ENCODE measurements at regions not wholly inside any gene's neighbourhood (a gene's known extent, or its start where the extent isn't known, plus 50 kb on each side); places are given as distances from the start of the nearest gene placed in this dataset.

- peak; percentile 82 for FAIRE-seq
- peak; percentile 58 for DNase-seq (ENCODE audit: low spot score)
These were observed 193.3 kb upstream of the AGAP1 start for GRCh38 chr2:235300368-235301201.

- FAIRE-seq: no peak
- no peak for DNase-seq (ENCODE audit: low spot score)
These were observed 192.4 kb upstream of the AGAP1 start for GRCh38 chr2:235301202-235302076.

DNA sequence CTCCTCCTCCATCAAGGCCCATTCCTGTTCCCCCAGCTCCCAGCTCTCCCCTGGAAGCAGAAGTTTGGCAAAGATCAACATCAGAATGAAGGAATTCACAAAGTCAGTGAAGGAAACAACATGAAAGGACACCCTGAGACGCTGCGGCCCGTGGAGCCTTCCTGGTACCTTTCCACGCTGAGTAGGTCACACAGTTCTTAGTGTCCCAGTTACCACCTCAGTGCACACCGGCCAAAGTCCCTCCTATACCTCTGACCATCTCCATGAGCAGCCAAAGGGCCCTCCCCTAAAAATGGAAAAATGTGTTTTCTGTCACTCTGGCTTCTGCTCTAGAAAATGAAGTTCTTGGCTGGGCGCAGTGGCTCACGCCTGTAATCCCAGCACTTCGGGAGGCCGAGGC is 191.6 kb upstream of the AGAP1 start:
- no peak for FAIRE-seq
- no peak for DNase-seq (ENCODE audit: low spot score)

- DNase-seq (ENCODE audit: low spot score) (no peak), FAIRE-seq (no peak)
These were observed 190.1 kb upstream of the AGAP1 start for GRCh38 chr2:235303499-235304291.

DNA sequence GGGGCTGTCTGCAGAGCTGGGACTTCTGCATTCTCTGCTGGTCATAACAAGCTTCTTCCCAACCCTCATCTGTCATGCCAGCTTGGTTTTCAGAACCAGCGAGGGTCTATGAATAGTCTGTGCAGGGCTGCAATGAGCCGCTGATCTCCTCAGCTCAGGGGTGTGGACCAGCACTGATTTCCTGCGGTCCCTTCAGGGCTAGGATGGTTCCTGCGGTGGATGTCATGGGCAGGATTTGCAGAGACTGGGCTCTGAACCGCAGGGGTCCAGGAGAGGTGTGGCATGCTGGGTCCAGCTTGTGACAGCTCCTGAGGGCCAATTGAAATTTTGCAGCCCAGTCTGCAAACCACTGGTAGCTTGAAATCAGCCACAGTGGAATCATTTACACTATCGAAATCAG is 188.2 kb upstream of the AGAP1 start:
- DNase-seq (ENCODE audit: low spot score): no peak
- no peak for FAIRE-seq

- DNase-seq (ENCODE audit: low spot score) (no peak), FAIRE-seq (no peak)
These were observed 182.8 kb upstream of the AGAP1 start for GRCh38 chr2:235311044-235311443.

DNA sequence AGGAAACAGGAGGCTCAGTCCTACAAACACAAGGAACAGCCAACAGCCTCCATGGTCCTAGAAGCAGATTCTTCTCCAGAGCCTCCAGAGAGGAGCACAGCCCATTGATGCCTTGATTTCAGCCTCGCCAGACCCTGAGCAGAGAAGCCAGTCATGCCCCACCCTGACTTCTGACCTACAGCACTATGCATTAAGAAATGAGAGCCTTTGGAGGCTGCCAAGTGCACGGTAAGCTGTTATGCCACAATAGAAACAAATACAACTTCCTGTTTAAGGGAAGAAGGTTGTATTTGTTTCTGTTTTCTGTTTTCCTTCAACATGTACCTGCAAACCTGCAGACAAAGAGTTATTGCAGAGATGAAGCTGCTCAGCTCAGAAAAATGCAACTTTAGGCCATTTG is 181.3 kb upstream of the AGAP1 start:
- FAIRE-seq (no peak), DNase-seq (ENCODE audit: low spot score) (no peak)

DNA sequence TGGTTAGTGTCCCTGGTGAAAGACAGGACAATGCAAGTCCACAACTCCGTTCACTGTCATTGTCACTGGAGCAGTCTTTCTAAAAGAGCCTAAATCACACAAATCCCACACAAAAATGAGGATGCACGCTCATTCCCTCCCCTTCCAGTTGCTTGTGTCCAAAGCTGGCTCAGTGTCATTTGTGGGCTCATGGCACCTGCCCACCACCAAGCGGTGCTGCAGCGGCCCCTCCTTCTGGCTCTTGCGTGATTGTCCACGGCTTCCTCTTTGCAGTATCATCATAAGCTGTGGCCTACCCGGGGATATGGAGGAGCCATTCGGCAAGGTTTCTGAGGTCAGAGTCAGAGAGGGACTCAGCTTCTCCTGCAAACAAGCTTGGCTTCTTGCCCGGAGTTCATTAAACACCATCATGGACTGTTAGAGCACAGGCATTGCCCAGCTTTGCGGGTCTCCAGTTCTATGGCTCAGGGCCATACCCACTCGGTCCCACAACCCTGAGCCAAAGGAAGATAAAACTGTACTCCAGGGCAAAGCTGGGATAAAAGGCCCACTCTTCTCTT is 179.4 kb upstream of the AGAP1 start:
- FAIRE-seq (no peak), DNase-seq (ENCODE audit: low spot score) (no peak)

DNA sequence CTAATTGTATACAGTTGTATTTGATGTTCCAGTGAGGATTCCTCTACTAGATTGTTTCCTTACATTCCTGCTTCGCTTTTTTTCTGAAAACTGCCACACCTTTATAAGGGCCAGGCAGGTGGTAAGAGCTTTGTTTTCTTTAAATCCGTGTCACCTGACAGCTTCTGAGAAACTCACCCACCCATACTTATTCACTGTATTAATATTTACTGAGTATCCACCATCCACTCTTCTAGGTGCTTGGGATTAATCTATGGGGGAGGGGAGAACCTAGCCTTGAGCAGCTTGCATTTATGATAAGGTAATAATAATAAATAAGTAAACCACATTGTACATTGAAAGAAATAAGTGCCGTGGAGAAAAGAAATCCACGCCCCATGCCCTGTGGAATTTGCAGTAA is 174.7 kb upstream of the AGAP1 start:
- FAIRE-seq: no peak
- no peak for DNase-seq (ENCODE audit: low spot score)

- DNase-seq (ENCODE audit: low spot score) (no peak), FAIRE-seq (no peak)
These were observed 173.5 kb upstream of the AGAP1 start for GRCh38 chr2:235320326-235320725.

- FAIRE-seq (no peak), DNase-seq (ENCODE audit: low spot score) (no peak)
These were observed 169.5 kb upstream of the AGAP1 start for GRCh38 chr2:235324324-235324723.

- no peak for FAIRE-seq
- no peak for DNase-seq (ENCODE audit: low spot score)
These were observed 168.7 kb upstream of the AGAP1 start for GRCh38 chr2:235325151-235325550.

DNA sequence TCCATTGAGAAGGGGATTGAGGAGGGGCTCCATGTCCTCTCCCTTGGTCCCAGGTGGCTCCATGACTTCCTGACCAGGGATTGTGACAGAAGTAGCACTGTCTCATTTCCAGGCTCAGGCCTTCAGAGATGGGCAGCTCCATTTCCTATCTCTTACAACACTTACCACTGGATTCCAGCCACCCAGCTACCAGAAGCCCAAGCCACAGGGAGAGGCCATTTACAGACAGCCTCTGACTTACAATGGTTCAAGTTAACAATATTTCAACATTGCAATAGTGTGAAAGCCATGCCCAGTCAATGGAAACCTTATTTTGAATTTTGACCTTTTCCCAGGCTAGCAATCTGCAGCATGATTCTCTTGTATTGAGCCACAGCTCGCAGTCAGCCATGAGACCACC is 164.9 kb upstream of the AGAP1 start:
- DNase-seq (ENCODE audit: low spot score) (no peak), FAIRE-seq (no peak)

DNA sequence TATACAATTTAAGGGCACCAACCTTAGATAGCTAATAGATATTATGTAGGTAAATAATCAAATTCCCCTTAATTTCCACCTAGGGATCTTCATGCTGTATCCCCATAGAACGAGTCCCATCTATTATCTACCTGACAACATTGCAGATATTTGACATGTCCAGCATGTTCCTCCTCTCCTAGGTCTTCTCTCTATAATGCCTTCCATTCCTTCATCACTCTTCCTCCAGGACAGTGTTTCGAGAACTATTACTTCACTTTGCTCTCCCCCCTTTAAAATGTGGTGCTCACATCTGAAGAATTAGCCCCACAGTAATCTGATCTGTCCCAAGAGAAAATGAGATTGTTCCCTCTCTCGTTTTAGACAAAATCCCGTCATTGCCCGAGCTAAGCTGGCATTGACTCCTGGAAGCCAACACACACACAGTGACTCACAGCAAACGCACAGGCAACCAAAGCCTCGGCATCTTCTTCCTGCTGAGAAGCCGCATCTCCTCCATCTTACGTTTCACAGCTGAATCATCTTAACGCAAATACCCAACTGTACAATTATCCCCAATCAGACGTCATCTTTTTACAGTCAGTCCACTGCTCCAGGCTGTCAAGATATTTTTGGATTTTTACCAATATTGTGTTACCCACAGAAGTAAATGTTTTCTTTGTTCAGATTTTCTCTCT is 162.9 kb upstream of the AGAP1 start:
- DNase-seq (ENCODE audit: low spot score): peak; percentile 90
- peak; percentile 88 for FAIRE-seq

- DNase-seq (ENCODE audit: low spot score) (no peak), FAIRE-seq (no peak)
These were observed 161.5 kb upstream of the AGAP1 start for GRCh38 chr2:235332240-235332890.

GRCh38 chr2:235333076-235333475 is 160.8 kb upstream of the AGAP1 start:
- no peak for DNase-seq (ENCODE audit: low spot score)
- FAIRE-seq: no peak

- no peak for DNase-seq (ENCODE audit: low spot score)
- no peak for FAIRE-seq
These were observed 159.7 kb upstream of the AGAP1 start for GRCh38 chr2:235334179-235334578.

DNA sequence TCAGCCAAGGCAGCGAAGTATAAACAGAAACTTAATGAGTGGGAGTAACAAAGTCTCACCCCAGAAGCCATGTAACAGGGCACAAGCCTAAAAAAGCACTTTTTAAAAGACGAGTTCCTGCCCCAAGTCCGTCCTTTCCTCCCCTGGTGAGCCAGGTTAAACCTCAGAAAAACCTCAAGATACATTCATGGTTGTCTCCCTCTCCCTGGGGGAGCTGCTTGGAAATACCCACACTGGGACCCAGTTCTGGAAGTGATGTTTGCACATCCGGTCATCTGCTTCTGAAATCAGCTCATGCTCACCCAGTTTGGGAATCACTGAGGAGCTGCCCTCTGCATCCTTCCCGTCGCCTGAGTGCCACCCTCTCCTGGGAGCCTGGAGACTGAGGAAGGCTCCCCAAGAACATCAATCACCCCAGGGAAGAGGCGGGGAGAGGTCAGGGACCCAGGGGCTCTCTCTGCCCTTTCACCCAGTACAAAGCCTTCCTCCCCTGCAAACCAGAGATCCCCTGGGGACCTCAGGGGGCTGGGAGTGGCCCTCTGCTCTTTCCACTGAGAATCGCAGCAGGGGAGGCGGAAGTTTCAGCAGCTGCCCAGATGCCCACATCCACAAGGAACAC is 150.6 kb upstream of the AGAP1 start:
- DNase-seq (ENCODE audit: low spot score) (peak; percentile 80), FAIRE-seq (peak; percentile 71)

DNA sequence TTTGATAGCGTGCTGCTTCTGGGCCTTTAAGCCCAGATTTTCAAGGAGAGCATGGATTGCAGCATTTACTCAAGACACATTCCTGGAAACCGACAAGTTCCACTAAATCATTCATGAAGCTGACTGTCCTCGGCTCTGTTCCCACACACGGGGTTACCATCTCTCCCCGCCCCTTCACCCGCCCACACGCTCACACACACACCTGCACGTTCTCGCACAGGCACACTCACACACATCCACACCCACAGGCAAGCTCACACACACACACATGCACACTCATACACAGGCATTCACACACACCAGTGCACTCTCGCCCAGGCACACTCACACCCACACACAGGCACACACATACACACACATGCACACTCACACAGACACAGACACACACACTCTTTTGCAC is 150.0 kb upstream of the AGAP1 start:
- no peak for FAIRE-seq

DNA sequence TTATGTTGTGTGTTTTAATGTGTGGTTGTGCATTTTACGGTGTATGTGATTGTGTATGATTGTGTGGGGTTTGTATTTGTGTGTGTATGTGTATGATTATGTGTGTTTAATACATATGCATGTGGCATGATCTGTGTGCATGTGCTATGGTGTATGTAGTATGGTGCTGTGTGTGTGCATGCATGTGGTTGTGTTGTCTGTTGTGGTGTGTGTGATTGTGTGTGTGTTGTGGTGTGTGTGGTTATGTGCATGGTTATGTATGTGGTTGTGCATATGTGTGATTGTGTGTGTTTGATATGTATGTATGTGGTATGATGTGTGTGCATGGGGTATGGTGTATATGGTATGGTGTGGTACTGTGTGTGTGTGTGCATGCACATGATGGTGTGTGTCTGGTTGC is 148.1 kb upstream of the AGAP1 start:
- DNase-seq (ENCODE audit: low spot score) (no peak), FAIRE-seq (no peak)

More for the DNA sequence above, 150.0 kb upstream of the AGAP1 start:
- DNase-seq (ENCODE audit: low spot score): peak; percentile 64

Measured in RCC 7860 (cell line).